BJ (cell line): ENCODE measurements at regions not wholly inside any gene's neighbourhood (a gene's known extent, or its start where the extent isn't known, plus 50 kb on each side); places are given as distances from the start of the nearest gene placed in this dataset.
A peak's percentile ranks its signal among the peaks of the same experiment; 100 is the strongest.
"Not testable (repeated sequence)": the region's sequence is repeated elsewhere in the genome, so short reads cannot be mapped to it uniquely, and the experiment has no call there.

Experiments used
- CTCF ChIA-PET: fragments of 350-600 bp; formaldehyde crosslinking; extraction: SDS; loops from one replicate; lab custom pipeline; 2021; ENCODE audit warnings: antibody characterized with exemption, inconsistent platforms; lab: Yijun Ruan, JAX
- POLR2A ChIA-PET: fragments of 300-600 bp; sonication (Branson Sonifier 250); formaldehyde crosslinking; extraction: SDS; loops from one replicate; lab custom pipeline; 2021; ENCODE audit warnings: antibody characterized with exemption; lab: Charles Lee
- DNase-seq: peaks from one replicate; pipeline ENCODE4 v3.0.0-alpha.2; 2011; ENCODE audit warnings: low read depth
- H3K27me3 ChIP-seq: 2 replicates; pipeline ENCODE4 v1.6.0; 2011; ENCODE audit warnings: low read length; ENCODE audit not compliant: control insufficient read depth, insufficient read depth
- H3K36me3 ChIP-seq: 2 replicates; pipeline ENCODE4 v1.5.1; 2011; ENCODE audit warnings: low read length; ENCODE audit not compliant: control insufficient read depth, insufficient read depth
- H3K4me3 ChIP-seq: 2 replicates; pipeline ENCODE4 v1.5.1; 2011; ENCODE audit warnings: low read depth, mild to moderate bottlenecking, control low read depth, low read length
- TF ChIP-seq, protein P1 (sequence below): IDR thresholded peaks from 2 replicates; pipeline ENCODE4 v1.5.1; 2011; ENCODE audit warnings: low read depth, mild to moderate bottlenecking, control low read depth, inconsistent platforms, low read length, moderate library complexity; ENCODE audit not compliant: insufficient read depth

DNA sequence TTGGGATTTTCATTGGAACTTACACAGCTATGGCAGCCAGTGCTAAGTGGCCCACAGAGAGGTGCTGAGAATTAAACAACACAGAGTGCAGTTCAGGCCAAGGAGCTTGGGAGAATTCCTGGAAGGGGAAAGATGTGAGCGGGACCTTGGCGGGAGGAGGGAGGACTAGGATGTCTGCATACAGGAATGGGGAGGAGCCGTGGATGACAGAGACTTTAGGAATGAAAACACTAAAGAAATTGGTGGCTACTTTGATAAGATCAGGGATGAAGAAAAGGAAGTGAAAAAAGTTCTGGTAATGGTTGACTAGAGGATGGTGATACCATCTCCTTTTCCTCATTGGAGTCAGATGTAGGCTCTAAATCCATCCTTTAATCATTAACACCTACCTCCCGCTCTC is 234.2 kb upstream of the FZD8 start:
- CTCF ChIA-PET = no interaction called here
- Histone ChIP-seq H3K4me3 (no peak overlapping the region), H3K36me3 (no peaks in the 10 kb centered on the region), H3K27me3 (no peaks in the 10 kb centered on the region)
- POLR2A ChIA-PET = interaction anchor here (0.6 kb wide), 1 partner anchor 13 kb away, joined by 4 read pairs; no protein-coding TSS in a partner anchor
- TF ChIP-seq, protein P1, sequence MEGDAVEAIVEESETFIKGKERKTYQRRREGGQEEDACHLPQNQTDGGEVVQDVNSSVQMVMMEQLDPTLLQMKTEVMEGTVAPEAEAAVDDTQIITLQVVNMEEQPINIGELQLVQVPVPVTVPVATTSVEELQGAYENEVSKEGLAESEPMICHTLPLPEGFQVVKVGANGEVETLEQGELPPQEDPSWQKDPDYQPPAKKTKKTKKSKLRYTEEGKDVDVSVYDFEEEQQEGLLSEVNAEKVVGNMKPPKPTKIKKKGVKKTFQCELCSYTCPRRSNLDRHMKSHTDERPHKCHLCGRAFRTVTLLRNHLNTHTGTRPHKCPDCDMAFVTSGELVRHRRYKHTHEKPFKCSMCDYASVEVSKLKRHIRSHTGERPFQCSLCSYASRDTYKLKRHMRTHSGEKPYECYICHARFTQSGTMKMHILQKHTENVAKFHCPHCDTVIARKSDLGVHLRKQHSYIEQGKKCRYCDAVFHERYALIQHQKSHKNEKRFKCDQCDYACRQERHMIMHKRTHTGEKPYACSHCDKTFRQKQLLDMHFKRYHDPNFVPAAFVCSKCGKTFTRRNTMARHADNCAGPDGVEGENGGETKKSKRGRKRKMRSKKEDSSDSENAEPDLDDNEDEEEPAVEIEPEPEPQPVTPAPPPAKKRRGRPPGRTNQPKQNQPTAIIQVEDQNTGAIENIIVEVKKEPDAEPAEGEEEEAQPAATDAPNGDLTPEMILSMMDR = no peak
- DNase-seq = peak; percentile 38

DNA sequence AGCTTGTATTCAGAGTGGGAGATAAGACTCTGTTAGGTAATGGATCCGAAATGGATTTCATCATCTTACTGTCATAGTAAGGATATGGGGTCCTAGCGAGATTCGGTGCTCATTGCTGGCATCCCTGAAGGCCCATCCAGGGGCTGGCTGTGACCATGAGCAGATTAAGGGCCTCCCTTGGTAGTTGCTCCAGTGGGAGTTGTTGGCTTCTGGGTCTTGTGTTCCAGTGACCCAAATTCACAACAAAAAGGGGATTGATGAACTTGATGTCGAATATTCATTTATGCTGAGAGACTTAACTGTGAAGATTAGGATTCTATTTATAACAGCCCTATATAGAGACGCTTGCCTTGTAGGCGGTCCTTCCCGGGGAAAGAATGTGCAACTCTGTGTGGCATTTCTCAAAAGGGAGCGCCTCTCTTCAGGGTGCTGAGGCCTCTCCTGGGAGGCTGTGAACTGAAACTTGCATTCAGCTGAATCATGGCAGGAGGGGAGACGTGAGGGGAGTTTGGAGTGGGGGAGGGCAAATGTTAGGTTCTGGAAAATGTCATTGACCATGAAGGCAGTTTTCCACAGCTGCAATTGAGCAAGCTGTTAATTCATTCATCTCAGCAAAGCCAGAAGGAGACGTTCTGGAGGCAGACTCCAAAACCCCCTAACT is 233.1 kb upstream of the FZD8 start:
- H3K36me3 ChIP-seq = no peaks in the 10 kb centered on the region
- POLR2A ChIA-PET = interaction anchor here (0.5 kb wide), 1 partner anchor 29 kb away, joined by 3 read pairs; no protein-coding TSS in a partner anchor
- TF ChIP-seq, protein P1 = no peak
- H3K27me3 ChIP-seq = no peaks in the 10 kb centered on the region
- H3K4me3 ChIP-seq = no peak overlapping the region
- no peak for DNase-seq
- CTCF ChIA-PET = interaction anchor here (2.3 kb wide), 1 partner anchor 42 kb away, joined by 10 read pairs; no protein-coding TSS in a partner anchor

DNA sequence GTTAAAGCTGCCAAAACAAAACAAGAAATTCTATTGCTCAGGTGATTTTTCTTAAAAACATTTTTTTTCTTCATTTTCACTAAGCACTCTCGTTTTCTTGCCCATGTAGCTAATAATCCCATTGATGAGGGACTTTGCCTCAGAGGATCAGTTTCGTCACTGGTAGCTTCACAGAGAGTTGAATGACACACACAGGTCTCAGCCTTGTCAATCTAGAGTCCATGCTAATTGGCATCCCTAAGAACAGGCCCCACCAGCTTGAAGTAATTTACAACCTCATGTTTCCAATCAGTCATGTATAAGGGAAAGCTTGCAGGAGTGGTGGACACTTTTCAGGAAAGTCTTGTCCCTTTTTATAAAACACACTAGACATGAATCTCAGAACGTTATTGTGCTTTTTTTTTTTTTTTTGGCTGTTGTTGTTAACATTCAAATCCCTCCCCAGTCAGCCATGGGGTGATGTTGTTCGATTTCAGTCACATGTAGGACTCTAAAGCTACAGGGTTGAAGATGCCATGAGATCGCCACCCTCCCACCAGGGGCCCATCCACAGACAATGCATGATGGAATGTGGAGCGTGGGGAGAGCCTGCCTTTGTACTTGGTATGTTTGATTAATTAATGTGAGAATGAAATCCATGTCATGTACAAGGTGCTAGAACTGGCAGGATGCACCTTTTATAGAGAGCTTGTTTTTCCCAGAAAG is 232.4 kb upstream of the FZD8 start:
- DNase-seq = no peak
- Histone ChIP-seq H3K27me3 (no peaks in the 10 kb centered on the region), H3K36me3 (no peaks in the 10 kb centered on the region), H3K4me3 (no peak overlapping the region)
- ChIA-PET POLR2A (no interaction called here), CTCF (interaction anchor here (0.5 to 2.3 kb wide), 2 partner anchors 43 to 92 kb away, joined by 3 to 10 read pairs; no protein-coding TSS in a partner anchor)
- TF ChIP-seq, protein P1 = no peak

DNA sequence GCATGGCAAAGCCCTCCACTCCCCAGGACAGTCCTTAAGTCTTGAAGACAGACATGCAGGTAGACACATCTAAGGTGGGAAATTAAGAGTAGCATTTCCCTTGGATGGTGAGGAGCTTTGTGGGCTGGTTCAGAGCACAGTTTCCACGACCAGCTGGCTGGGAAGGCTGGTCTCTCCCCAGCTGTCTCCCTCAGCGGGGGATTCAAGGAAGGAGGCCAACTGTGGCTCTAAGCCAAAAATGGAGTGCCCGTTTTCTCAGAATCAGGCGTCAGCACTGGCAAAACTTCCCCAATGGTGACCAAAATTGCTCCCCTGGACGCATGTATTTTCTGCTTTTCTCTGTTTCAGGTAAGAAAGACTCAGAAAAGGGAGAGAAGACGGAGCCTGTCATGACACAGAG is 230.6 kb upstream of the FZD8 start:
- Histone ChIP-seq H3K4me3 (no peak overlapping the region), H3K36me3 (no peaks in the 10 kb centered on the region), H3K27me3 (no peaks in the 10 kb centered on the region)
- DNase-seq = no peak
- POLR2A ChIA-PET = no interaction called here
- TF ChIP-seq, protein P1 = no peak
- CTCF ChIA-PET = no interaction called here

DNA sequence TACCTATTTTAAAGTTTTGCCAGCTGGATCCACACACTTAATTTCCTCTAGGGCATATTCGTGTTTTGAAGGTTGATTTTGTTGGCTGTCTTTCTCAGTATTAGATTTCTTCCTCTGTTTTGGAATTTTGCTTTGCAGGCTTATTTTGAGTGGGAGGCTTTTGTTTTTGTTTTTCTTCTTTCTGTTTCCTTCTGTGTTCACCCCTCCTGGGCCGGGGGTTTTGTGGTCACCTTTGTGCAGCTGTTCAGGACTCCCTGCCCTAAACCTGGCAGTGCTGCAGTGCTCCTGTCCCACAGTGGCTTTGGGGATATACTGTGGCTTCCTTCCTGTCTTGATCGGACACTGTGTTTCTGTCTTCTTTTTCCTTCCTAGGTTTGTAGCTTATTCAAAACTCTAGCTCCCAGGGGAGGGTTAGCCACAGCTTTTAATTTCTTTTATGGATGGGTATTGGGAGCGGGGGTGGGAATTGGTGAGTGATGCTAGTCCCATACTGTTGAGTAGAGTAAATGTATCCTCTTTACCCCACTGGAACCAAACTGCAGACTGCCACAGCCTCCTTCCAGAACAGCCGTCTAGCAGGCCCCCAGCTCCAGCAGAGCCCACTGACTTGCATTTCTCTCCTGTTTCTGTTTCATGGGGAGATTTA is 228.7 kb upstream of the FZD8 start:
- H3K27me3 ChIP-seq = no peaks in the 10 kb centered on the region
- no peaks in the 10 kb centered on the region for H3K36me3 ChIP-seq
- no peak for DNase-seq
- TF ChIP-seq, protein P1 = no peak
- POLR2A ChIA-PET = no interaction called here
- CTCF ChIA-PET = interaction anchor here (0.7 kb wide), 1 partner anchor 11 kb away, joined by 3 read pairs; no protein-coding TSS in a partner anchor
- no peak overlapping the region for H3K4me3 ChIP-seq

DNA sequence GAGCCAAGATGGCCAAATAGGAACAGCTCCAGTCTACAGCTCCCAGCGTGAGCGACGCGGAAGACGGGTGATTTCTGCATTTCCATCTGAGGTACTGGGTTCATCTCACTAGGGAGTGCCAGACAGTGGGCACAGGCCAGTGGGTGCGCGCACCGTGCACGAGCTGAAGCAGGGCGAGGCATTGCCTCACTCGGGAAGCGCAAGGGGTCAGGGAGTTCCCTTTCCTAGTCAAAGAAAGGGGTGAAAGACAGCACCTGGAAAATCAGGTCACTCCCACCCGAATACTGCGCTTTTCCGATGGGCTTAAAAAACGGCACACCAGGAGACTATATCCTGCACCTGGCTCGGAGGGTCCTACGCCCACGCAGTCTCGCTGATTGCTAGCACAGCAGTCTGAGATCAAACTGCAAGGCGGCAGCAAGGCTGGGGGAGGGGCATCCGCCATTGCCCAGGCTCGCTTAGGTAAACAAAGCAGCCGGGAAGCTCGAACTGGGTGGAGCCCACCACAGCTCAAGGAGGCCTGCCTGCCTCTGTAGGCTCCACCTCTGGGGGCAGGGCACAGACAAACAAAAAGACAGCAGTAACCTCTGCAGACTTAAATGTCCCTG is 216.7 kb upstream of the FZD8 start:
- POLR2A ChIA-PET, DNase-seq, H3K27me3 ChIP-seq, CTCF ChIA-PET, H3K36me3 ChIP-seq, H3K4me3 ChIP-seq: not testable (repeated sequence)
